ENCODE measurements at regions not wholly inside any gene's neighbourhood (a gene's known extent, or its start where the extent isn't known, plus 50 kb on each side); places are given as distances from the start of the nearest gene placed in this dataset.

DNA sequence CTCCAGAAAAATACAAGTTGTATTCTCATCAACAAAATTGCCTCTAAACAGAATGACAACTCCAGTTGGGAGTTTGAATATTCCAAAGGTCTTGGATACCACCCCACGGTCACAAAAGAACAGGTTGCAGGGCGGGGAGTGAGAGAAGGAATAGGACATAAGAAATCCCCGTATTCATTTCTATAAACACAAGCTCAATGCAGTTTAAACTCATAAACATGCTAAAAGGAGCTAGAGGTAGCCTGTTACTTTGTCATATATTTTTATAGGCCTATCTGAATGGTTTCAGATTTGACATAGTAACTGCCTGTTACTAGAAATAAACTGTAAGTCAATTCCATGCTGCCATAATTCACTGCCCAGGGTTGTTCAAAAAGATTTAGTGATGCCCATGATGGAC, 567.5 kb downstream of the BCL11A start (continued):
- TF ChIP-seq JUN (IDR thresholded peaks at IDR 0.05) (no peak), HEYL (CRISPR knock-in tag; IDR thresholded peaks at IDR 0.05) (no peak), KDM5A (IDR thresholded peaks at IDR 0.05) (no peak), CHD4 (IDR thresholded peaks at IDR 0.05; ENCODE audit: borderline replicate concordance) (no peak), HOXB13 (CRISPR knock-in tag; IDR thresholded peaks at IDR 0.05; ENCODE audit: low read depth) (no peak), SREBF2 (IDR thresholded peaks at IDR 0.05) (no peak), MAZ (IDR thresholded peaks at IDR 0.05; ENCODE audit: borderline replicate concordance, low read depth, low read length) (no peak), HOXB5 (CRISPR knock-in tag; IDR thresholded peaks at IDR 0.05) (no peak), PHF8 (IDR thresholded peaks at IDR 0.05; ENCODE audit: borderline replicate concordance, low read depth) (no peak)
- TF ChIP-seq, protein P1, sequence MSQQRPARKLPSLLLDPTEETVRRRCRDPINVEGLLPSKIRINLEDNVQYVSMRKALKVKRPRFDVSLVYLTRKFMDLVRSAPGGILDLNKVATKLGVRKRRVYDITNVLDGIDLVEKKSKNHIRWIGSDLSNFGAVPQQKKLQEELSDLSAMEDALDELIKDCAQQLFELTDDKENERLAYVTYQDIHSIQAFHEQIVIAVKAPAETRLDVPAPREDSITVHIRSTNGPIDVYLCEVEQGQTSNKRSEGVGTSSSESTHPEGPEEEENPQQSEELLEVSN (IDR thresholded peaks at IDR 0.05; ENCODE audit: borderline replicate concordance, low read depth), result no peak
- TF ChIP-seq, protein P2, sequence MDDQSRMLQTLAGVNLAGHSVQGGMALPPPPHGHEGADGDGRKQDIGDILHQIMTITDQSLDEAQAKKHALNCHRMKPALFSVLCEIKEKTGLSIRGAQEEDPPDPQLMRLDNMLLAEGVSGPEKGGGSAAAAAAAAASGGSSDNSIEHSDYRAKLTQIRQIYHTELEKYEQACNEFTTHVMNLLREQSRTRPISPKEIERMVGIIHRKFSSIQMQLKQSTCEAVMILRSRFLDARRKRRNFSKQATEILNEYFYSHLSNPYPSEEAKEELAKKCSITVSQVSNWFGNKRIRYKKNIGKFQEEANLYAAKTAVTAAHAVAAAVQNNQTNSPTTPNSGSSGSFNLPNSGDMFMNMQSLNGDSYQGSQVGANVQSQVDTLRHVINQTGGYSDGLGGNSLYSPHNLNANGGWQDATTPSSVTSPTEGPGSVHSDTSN (IDR thresholded peaks at IDR 0.05), result no peak

DNA sequence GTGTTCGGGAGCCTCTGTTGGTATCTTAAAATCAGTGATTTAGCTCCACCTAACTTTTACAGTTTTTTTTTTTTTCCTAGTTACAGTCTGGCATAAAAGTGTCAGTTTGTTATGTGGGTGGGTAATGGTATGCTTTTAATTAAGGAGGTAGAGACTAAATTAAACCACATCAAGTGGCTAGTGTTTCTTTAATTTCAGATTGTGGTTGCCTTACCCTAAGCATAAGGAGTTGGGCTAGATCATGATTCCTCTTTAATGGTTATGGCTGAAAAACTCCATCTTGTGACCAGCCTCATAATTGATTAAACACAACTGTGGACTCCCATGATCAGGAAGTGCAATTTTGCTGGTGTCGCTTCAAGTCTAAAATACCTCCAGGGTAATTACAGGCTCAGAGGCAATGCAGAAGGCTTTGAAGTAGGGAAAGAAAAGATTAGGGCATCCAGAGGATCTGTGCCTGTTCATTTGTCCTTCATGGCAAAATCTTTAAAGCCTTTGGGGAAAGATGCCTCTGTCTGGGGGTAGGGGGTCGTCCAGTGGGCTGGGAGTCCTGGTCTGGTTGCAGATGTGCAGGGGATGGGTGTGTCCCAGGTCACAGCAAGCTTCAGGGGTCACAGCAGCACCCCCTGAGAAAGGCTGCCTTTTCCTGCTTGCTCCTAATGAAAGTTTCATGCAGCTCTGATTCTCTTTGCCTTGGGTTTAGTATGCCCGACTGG, 579.2 kb downstream of the BCL11A start:
- H3K4me2 ChIP-seq, result no peak overlapping the region
- DNase-seq (ENCODE audit: low read depth in 1 of 2, low spot score in 1 of 2), result no peak
- no peak overlapping the region for H3K4me3 ChIP-seq
- no peak overlapping the region for H3K27ac ChIP-seq
- H3K4me1 ChIP-seq, result no peaks in the 10 kb centered on the region
- no peaks in the 10 kb centered on the region for H3K9me3 ChIP-seq
- WGBS (ENCODE audit: missing lambda C conversion rate), result 7% methylated on average over 4 of the region's 4 CpGs
- POLR2A ChIA-PET, result no interaction called here
- no peak for TF ChIP-seq FOSL2 (IDR thresholded peaks at IDR 0.05)
- TF ChIP-seq FOSL2 (CRISPR knock-in tag; IDR thresholded peaks at IDR 0.05), result no peak
- TF ChIP-seq NR3C1 (IDR thresholded peaks at IDR 0.05), result no peak
- no peak for TF ChIP-seq NPAS2 (CRISPR knock-in tag; IDR thresholded peaks at IDR 0.05; ENCODE audit: borderline replicate concordance)
- TF ChIP-seq CHD4 (IDR thresholded peaks at IDR 0.05; ENCODE audit: borderline replicate concordance), result no peak
- TF ChIP-seq GATA3 (IDR thresholded peaks at IDR 0.05; ENCODE audit: borderline replicate concordance), result no peak
- TF ChIP-seq, protein P3, sequence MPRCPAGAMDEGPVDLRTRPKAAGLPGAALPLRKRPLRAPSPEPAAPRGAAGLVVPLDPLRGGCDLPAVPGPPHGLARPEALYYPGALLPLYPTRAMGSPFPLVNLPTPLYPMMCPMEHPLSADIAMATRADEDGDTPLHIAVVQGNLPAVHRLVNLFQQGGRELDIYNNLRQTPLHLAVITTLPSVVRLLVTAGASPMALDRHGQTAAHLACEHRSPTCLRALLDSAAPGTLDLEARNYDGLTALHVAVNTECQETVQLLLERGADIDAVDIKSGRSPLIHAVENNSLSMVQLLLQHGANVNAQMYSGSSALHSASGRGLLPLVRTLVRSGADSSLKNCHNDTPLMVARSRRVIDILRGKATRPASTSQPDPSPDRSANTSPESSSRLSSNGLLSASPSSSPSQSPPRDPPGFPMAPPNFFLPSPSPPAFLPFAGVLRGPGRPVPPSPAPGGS (IDR thresholded peaks at IDR 0.05), result no peak
- TF ChIP-seq HOXA7 (CRISPR knock-in tag; IDR thresholded peaks at IDR 0.05), result no peak
- TF ChIP-seq, protein P2 (IDR thresholded peaks at IDR 0.05), result no peak
- TF ChIP-seq TP53 (CRISPR knock-in tag; IDR thresholded peaks at IDR 0.05), result no peak
- TF ChIP-seq JUN (IDR thresholded peaks at IDR 0.05), result no peak
- no peak for TF ChIP-seq ZC3H11A (IDR thresholded peaks at IDR 0.05)
- TF ChIP-seq JUNB (IDR thresholded peaks at IDR 0.05), result no peak
- TF ChIP-seq HDAC2 (IDR thresholded peaks at IDR 0.05), result no peak
- FAIRE-seq, result no peak
- no peak for ATAC-seq
- CTCF ChIA-PET, result no interaction called here

DNA sequence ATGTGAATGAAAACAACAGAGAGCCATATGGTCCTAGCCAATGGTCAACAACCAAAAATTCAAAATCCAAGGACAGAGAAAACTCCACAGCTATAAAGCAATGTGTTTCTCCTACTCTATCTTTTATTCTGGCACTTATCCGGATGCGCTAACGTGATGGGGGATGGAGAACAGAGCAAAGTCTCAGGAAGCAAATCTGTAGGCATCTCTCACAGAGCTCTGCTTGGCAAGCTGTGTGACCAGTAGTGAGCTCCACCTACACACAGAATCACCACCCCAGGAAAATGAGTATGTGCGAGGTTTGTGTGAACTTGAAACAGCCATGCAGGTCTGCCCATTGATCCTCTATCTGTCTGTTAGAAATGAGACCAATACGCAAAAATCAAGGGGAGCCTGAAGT, 584.3 kb downstream of the BCL11A start:
- ATAC-seq (no peak), DNase-seq (ENCODE audit: low read depth in 1 of 2, low spot score in 1 of 2) (no peak), FAIRE-seq (no peak)
- no peak overlapping the region for H3K27ac ChIP-seq
- ChIA-PET POLR2A (no interaction called here), CTCF (no interaction called here)
- WGBS (ENCODE audit: missing lambda C conversion rate), result 35% methylated on average over 5 of the region's 5 CpGs
- H3K9me3 ChIP-seq, result no peaks in the 10 kb centered on the region
- no peaks in the 10 kb centered on the region for H3K4me1 ChIP-seq
- H3K4me3 ChIP-seq, result no peak overlapping the region
- no peak overlapping the region for H3K4me2 ChIP-seq
- TF ChIP-seq, protein P4, sequence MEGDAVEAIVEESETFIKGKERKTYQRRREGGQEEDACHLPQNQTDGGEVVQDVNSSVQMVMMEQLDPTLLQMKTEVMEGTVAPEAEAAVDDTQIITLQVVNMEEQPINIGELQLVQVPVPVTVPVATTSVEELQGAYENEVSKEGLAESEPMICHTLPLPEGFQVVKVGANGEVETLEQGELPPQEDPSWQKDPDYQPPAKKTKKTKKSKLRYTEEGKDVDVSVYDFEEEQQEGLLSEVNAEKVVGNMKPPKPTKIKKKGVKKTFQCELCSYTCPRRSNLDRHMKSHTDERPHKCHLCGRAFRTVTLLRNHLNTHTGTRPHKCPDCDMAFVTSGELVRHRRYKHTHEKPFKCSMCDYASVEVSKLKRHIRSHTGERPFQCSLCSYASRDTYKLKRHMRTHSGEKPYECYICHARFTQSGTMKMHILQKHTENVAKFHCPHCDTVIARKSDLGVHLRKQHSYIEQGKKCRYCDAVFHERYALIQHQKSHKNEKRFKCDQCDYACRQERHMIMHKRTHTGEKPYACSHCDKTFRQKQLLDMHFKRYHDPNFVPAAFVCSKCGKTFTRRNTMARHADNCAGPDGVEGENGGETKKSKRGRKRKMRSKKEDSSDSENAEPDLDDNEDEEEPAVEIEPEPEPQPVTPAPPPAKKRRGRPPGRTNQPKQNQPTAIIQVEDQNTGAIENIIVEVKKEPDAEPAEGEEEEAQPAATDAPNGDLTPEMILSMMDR (IDR thresholded peaks at IDR 0.05), result no peak
- TF ChIP-seq HOXA7 (CRISPR knock-in tag; IDR thresholded peaks at IDR 0.05), result no peak
- no peak for TF ChIP-seq KDM5A (IDR thresholded peaks at IDR 0.05)
- no peak for TF ChIP-seq HOXB5 (CRISPR knock-in tag; IDR thresholded peaks at IDR 0.05)
- TF ChIP-seq, protein P3 (IDR thresholded peaks at IDR 0.05), result no peak
- no peak for TF ChIP-seq FOSB (CRISPR knock-in tag; IDR thresholded peaks at IDR 0.05)
- no peak for TF ChIP-seq HDAC2 (IDR thresholded peaks at IDR 0.05)
- TF ChIP-seq, protein P5, sequence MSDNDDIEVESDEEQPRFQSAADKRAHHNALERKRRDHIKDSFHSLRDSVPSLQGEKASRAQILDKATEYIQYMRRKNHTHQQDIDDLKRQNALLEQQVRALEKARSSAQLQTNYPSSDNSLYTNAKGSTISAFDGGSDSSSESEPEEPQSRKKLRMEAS (IDR thresholded peaks at IDR 0.05), result no peak
- TF ChIP-seq ZNF302 (CRISPR knock-in tag; IDR thresholded peaks at IDR 0.05), result no peak
- no peak for TF ChIP-seq ZSCAN20 (CRISPR knock-in tag; IDR thresholded peaks at IDR 0.05)
- no peak for TF ChIP-seq ZC3H11A (IDR thresholded peaks at IDR 0.05)
- TF ChIP-seq BHLHE40 (IDR thresholded peaks at IDR 0.05; ENCODE audit: low read depth, low read length), result no peak

Measured in A549 (cell line).